ENCODE measurements at regions not wholly inside any gene's neighbourhood (a gene's known extent, or its start where the extent isn't known, plus 50 kb on each side); places are given as distances from the start of the nearest gene placed in this dataset.
A peak's percentile ranks its signal among the peaks of the same experiment; 100 is the strongest.

DNA sequence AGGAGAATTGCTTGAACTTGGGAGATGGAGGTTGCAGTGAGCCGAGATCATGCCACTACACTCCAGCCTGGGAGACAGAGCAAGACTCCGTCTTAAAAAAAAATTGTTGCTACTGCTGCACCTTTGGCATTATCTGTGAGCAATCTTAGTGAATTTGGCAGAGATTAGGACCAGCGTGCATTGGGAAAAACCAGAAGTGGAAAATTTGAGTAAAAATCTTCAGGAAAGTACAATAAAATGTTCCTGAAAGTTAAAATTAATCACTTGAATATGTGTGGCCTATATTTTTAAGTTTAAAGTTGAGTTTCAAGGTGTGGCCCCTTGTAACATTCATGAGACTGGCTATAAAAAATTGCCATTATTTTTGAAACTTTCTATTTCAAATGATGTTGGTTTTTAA, 85.1 kb downstream of the SPRY1 start:
- Histone ChIP-seq H3F3A (ENCODE audit: insufficient read depth) (peaks cover 4% of the 10 kb centered on the region; the same call in 1 of the 2 replicates), H3K9me3 (ENCODE audit: low read depth) (no peaks in the 10 kb centered on the region), H3K36me3 (ENCODE audit: low read depth) (no peaks in the 10 kb centered on the region), H3K4me2 (ENCODE audit: unreplicated experiment) (no peak overlapping the region), H3K9ac (no peak overlapping the region), H3K4me3 (no peak overlapping the region), H3K4me1 (ENCODE audit: insufficient read depth) (peaks cover 4% of the 10 kb centered on the region), H3K27me3 (replicated peaks; ENCODE audit: insufficient read depth) (no peaks in the 10 kb centered on the region), H3K27ac (no peak overlapping the region), H3K79me2 (ENCODE audit: insufficient read depth) (no peaks in the 10 kb centered on the region), H2AFZ (no peak overlapping the region), H3K9me2 (ENCODE audit: insufficient read depth) (no peaks in the 10 kb centered on the region), H4K20me1 (ENCODE audit: insufficient read depth) (no peaks in the 10 kb centered on the region)
- in situ Hi-C loops (cut with MboI) = no loop called here
- 48 to 51% methylated on average over 3 of the region's 3 CpGs for WGBS, 2 experiments (ENCODE audit: low coverage in 1 of 2, low lambda C conversion rate in 2 of 2, missing lambda C conversion rate in 2 of 2)
- DNase-seq = no peak
- TF ChIP-seq EZH2 (IDR thresholded peaks at IDR 0.05; ENCODE audit: insufficient read depth, poor library complexity, severe bottlenecking) = no peak

DNA sequence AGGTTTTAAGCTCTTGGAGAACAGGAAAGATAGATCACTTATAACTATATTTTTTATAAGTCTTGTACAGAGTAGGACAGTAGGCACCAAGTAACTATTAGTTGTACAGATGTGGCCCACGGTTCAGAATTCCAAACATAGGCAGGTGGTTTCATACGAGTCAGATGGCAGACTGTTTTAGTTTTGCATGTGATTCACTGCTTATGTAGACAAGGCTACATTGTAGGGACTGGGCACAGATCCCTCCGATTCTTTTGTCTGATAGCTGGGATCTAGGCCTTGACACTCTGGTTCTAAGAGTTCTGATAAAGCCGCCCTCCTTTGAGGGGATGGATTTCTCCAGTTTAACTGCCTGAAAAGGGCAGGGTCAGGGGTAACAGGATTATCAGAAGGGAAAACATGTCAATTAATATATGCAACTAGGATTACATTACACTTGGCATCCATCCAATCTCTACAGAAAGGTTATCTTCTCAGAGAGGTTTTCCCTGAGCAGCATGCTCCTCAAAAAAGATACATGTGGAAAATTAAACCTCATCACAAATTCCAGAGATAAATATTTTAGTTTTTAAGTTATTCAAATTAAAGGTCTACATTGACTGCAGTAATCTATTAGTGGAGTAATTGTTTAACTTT, 87.8 kb downstream of the SPRY1 start:
- WGBS, 2 experiments (ENCODE audit: low coverage in 1 of 2, low lambda C conversion rate in 2 of 2, missing lambda C conversion rate in 2 of 2) = 78 to 81% methylated on average over 4 of the region's 4 CpGs
- H3K4me3 ChIP-seq = no peak overlapping the region

DNA sequence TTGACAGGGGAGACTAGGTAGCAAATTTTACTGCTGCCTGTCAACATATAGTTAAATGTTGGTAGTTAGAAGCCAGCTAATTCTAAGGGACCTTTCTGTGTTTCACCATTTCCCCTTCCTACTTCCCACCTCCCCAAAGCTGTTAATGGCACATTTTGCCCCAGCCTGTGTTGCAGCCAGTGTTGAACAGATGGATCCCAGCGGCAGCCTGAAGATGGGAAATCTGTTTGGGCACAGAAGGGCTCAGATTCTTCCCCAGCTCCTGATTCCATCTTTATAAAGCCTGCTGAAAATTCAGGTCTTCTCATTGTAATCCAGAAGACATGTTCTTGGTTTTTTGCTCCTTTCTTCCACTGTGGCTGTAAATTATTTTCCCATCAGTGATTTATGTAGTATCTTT, 89.0 kb downstream of the SPRY1 start:
- Histone ChIP-seq H3K9me2 (ENCODE audit: insufficient read depth) (no peaks in the 10 kb centered on the region), H3K79me2 (ENCODE audit: insufficient read depth) (no peaks in the 10 kb centered on the region), H3K9me3 (ENCODE audit: low read depth) (no peaks in the 10 kb centered on the region), H3K27me3 (replicated peaks; ENCODE audit: insufficient read depth) (no peaks in the 10 kb centered on the region), H3K9ac (no peak overlapping the region), H3K4me3 (no peak overlapping the region), H4K20me1 (ENCODE audit: insufficient read depth) (no peaks in the 10 kb centered on the region), H2AFZ (no peak overlapping the region), H3K4me1 (ENCODE audit: insufficient read depth) (peaks cover 4% of the 10 kb centered on the region), H3F3A (ENCODE audit: insufficient read depth) (peaks cover 4% of the 10 kb centered on the region; the same call in 1 of the 2 replicates), H3K4me2 (ENCODE audit: unreplicated experiment) (no peak overlapping the region), H3K36me3 (ENCODE audit: low read depth) (no peaks in the 10 kb centered on the region), H3K27ac (no peak overlapping the region)
- TF ChIP-seq EZH2phosphoT487 (IDR thresholded peaks at IDR 0.05; ENCODE audit: insufficient read depth, low read depth) (no peak), EZH2 (IDR thresholded peaks at IDR 0.05; ENCODE audit: insufficient read depth, poor library complexity, severe bottlenecking) (no peak)
- WGBS, 2 experiments (ENCODE audit: low coverage in 1 of 2, low lambda C conversion rate in 2 of 2, missing lambda C conversion rate in 2 of 2) = 45 to 58% methylated on average over 1 of the region's 1 CpG
- DNase-seq = no peak
- in situ Hi-C loops (cut with MboI) = no loop called here

More for the DNA sequence above, 87.8 kb downstream of the SPRY1 start:
- Histone ChIP-seq H3F3A (ENCODE audit: insufficient read depth) (peaks cover 4% of the 10 kb centered on the region; the same call in 1 of the 2 replicates), H3K4me2 (ENCODE audit: unreplicated experiment) (no peak overlapping the region), H2AFZ (no peak overlapping the region), H3K9me2 (ENCODE audit: insufficient read depth) (no peaks in the 10 kb centered on the region), H3K79me2 (ENCODE audit: insufficient read depth) (no peaks in the 10 kb centered on the region), H3K4me1 (ENCODE audit: insufficient read depth) (peaks cover 4% of the 10 kb centered on the region), H3K36me3 (ENCODE audit: low read depth) (no peaks in the 10 kb centered on the region), H3K9me3 (ENCODE audit: low read depth) (no peaks in the 10 kb centered on the region), H4K20me1 (ENCODE audit: insufficient read depth) (no peaks in the 10 kb centered on the region), H3K27ac (no peak overlapping the region), H3K9ac (no peak overlapping the region), H3K27me3 (replicated peaks; ENCODE audit: insufficient read depth) (no peaks in the 10 kb centered on the region)
- DNase-seq = no peak
- in situ Hi-C loops (cut with MboI) = no loop called here
- no peak for TF ChIP-seq EZH2phosphoT487 (IDR thresholded peaks at IDR 0.05; ENCODE audit: insufficient read depth, low read depth)
- TF ChIP-seq EZH2 (IDR thresholded peaks at IDR 0.05; ENCODE audit: insufficient read depth, poor library complexity, severe bottlenecking) = no peak

DNA sequence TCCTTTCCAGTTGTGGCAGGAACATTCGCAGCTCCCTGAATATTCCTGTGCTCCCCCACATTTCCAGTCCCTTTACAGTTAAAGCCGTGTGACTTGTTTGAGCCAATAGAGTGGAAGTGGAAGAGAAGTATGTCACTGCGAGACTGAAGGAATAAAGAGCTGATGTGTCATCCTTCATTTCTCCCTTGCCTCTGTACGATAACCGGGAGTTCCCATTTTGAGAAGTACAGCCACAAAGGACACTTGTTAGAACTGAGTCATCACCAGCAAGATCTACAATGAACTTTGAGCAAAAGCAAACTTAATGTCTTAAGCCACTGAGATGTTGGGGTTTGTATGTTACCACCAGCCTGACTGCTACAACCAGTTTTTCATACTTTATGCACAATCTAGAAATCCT, 92.3 kb downstream of the SPRY1 start:
- no peak overlapping the region for H3K27ac ChIP-seq
- H3K4me3 ChIP-seq = no peak overlapping the region
- no peak for TF ChIP-seq EZH2phosphoT487 (IDR thresholded peaks at IDR 0.05; ENCODE audit: insufficient read depth, low read depth)
- no peak for TF ChIP-seq EZH2 (IDR thresholded peaks at IDR 0.05; ENCODE audit: insufficient read depth, poor library complexity, severe bottlenecking)
- in situ Hi-C loops (cut with MboI) = no loop called here
- no peaks in the 10 kb centered on the region for H3K9me3 ChIP-seq (ENCODE audit: low read depth)
- no peak overlapping the region for H3K4me2 ChIP-seq (ENCODE audit: unreplicated experiment)
- no peak overlapping the region for H3K9ac ChIP-seq
- no peaks in the 10 kb centered on the region for H3K9me2 ChIP-seq (ENCODE audit: insufficient read depth)
- H3K36me3 ChIP-seq (ENCODE audit: low read depth) = no peaks in the 10 kb centered on the region
- no peaks in the 10 kb centered on the region for H3F3A ChIP-seq (ENCODE audit: insufficient read depth)
- H3K4me1 ChIP-seq (ENCODE audit: insufficient read depth) = no peaks in the 10 kb centered on the region
- 50 to 54% methylated on average over 5 of the region's 5 CpGs for WGBS, 2 experiments (ENCODE audit: low coverage in 1 of 2, low lambda C conversion rate in 2 of 2, missing lambda C conversion rate in 2 of 2)
- no peaks in the 10 kb centered on the region for H3K79me2 ChIP-seq (ENCODE audit: insufficient read depth)
- peak; percentile 65 for DNase-seq
- no peaks in the 10 kb centered on the region for H4K20me1 ChIP-seq (ENCODE audit: insufficient read depth)
- H3K27me3 ChIP-seq (replicated peaks; ENCODE audit: insufficient read depth) = no peaks in the 10 kb centered on the region
- no peak overlapping the region for H2AFZ ChIP-seq
